GM21381 (cell line): ENCODE measurements at regions not wholly inside any gene's neighbourhood (a gene's known extent, or its start where the extent isn't known, plus 50 kb on each side); places are given as distances from the start of the nearest gene placed in this dataset.

ENCODE experiments used
- ATAC-seq: cut with Tn5 transposase; IDR thresholded peaks from one replicate; pipeline ENCODE4 v1.9.1; 2021; ENCODE audit warnings: mild to moderate bottlenecking, moderate library complexity; ENCODE audit not compliant: unreplicated experiment

GRCh38 chr13:68359105-68359504, 1129.0 kb upstream of the PCDH9 start:
- no peak for ATAC-seq

DNA sequence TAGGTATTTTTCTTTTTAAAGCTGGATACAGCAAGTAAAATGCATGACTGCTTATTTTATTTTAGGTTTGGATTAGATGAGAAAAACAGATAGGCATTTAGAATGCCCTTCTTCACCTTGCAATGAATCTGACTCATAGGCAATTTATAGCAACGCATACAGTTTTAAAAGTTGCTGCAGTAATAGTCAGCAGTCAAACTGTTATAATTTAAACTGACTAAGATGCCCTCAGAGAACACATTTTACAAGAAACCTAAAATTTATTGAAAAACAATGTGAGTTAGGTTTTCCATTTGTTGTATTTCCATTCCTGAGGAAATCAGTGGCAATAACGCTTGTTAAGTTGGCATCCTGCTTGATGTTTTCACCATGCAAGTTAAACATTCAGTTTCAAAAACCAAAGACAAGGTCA, 1128.2 kb upstream of the PCDH9 start:
- no peak for ATAC-seq

DNA sequence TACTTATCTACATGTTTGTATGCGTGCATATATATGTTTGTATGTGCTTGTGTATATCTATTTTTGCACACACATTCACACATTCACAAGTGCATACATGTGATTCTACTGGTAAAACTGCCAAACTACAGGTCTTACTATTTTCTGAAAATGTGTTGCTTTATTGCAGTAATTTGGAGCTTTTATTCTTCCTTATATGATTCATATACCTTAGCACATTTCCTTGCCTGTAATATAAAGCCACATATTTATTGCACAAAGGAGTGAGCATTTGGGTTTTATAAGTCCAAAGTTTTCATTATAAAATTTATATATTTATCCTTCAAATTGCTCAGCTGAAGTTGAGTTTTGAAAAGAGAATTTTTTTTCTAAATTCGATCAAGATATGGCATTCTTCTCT, 1120.4 kb upstream of the PCDH9 start:
- ATAC-seq = no peak

DNA sequence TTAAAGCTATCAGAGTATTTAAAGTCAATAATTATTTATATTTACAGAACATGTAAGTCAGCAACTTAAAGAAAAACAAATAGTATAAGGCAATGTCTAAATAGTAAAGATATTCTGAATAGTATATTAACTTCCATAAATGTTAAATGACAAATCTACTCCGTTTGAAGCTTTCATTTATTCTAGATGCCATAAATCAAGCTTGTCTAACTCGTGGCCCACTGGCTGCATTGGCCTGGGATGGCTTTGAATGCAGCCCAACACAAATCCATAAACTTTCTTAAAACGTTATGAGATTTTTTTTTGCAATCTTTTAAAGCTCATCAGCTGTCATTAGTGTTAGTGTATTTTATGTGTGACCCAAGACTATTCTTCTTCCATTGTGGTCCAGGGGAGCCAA, 1117.1 kb upstream of the PCDH9 start:
- no peak for ATAC-seq

DNA sequence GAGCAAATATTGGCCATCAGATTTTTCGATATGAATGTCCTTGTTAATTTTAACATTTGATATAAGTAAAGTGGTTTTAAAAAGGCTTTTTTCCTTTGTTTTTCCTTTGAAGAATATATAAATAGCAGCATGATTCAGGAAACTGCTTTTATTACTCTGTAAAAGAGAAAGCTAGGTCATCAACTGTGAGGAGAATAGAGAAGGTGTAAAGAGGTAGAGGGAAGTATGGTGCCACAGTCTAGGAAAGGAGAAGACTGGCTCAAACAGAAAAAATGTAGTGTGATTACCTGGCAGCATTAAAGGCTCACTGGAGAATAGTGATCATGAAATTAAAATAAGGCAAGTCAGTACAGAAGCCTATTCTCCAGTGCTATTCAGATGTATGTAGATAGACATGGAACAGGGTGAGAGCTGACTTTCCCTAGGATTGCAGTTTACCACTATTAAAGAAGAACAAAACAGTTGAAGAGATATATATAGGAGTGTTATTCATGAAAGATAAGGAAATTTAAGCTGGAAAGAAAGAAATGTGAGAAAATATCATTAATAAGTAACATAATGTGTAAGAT, 1115.9 kb upstream of the PCDH9 start:
- no peak for ATAC-seq

GRCh38 chr13:68323124-68323523, 1093.0 kb upstream of the PCDH9 start:
- ATAC-seq = no peak

DNA sequence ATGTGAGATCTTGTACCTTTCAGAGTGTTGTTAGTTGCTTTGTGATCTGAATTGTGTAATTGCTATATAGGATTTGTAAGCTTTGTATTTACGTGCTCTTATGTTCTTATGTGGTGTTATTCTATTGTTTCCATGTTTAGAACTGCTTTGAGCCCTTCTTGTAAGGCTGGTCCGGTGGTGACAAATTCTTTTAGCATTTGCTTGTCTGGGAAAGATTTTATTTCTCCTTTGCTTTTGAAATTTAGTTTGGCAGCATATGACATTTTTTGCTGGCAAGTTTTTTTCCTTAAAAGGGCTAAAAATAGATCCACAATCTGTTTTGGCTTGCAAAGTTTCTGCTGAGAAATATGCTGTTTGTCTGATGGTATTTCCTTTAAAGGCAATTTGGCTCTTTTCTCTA, 1089.2 kb upstream of the PCDH9 start:
- ATAC-seq = no peak

- ATAC-seq = no peak
Observed at GRCh38 chr13:68304286-68304893, 1074.3 kb upstream of the PCDH9 start.

DNA sequence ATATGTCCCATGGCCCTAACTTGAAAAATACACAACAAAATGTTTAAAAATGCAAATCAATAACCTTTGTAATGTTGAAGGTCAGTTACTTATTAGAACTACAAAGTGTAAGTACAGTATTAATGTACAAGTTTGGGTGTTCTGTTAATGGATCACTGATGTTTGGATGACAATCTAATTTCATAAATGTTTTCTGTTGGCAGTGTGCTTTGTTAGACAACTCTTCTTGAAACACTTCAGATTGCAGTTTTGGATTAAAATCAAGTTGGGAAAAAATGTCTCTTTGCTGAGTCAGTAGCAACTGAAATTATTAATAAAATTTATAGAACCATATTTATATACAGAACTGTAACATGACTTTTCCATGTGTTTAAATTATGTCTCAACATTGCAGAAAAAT, 1063.5 kb upstream of the PCDH9 start:
- no peak for ATAC-seq

GRCh38 chr13:68292601-68293000, 1062.5 kb upstream of the PCDH9 start:
- no peak for ATAC-seq

- no peak for ATAC-seq
Observed at GRCh38 chr13:68291595-68291994, 1061.5 kb upstream of the PCDH9 start.

DNA sequence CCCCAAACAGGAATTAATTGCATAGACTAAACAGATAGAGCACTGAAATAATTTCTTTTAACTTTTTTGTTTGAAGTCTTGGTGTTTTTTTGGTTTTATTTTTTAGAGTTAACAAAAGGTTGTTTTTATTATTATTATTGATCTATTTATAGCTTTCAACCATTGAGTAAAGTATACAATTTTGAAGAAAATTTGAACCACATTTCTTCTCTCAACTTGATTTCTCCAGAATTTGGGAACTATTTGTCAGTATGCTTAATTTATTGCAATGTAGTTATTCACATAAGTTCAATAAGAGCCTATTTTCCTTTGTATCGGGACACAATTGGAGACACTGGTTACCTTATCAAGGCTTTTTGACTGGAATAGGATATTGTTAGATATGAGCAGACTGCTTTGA, 1045.6 kb upstream of the PCDH9 start:
- no peak for ATAC-seq

GRCh38 chr13:68272652-68273051, 1042.5 kb upstream of the PCDH9 start:
- ATAC-seq = no peak

GRCh38 chr13:68264692-68265091, 1034.6 kb upstream of the PCDH9 start:
- ATAC-seq = no peak

DNA sequence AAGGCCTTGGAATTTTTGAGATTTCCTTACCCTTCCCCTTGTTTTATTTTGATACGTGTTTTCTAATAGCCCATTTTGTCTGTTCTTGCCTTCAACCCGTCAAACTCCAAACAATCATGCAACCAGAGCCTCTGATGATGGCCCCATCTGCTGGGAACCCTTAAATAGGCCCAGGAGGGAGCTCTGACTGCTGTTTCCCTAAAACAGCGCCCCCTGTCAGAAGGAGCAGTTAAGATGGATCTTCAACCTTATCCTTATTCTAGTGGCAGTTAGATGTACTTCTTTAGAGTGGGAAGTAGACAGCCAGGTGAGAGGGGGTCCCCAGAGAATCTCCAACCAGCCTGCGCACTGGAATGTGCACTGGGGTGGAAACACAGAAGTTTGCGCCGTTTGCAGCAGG, 1031.0 kb upstream of the PCDH9 start:
- ATAC-seq = no peak

DNA sequence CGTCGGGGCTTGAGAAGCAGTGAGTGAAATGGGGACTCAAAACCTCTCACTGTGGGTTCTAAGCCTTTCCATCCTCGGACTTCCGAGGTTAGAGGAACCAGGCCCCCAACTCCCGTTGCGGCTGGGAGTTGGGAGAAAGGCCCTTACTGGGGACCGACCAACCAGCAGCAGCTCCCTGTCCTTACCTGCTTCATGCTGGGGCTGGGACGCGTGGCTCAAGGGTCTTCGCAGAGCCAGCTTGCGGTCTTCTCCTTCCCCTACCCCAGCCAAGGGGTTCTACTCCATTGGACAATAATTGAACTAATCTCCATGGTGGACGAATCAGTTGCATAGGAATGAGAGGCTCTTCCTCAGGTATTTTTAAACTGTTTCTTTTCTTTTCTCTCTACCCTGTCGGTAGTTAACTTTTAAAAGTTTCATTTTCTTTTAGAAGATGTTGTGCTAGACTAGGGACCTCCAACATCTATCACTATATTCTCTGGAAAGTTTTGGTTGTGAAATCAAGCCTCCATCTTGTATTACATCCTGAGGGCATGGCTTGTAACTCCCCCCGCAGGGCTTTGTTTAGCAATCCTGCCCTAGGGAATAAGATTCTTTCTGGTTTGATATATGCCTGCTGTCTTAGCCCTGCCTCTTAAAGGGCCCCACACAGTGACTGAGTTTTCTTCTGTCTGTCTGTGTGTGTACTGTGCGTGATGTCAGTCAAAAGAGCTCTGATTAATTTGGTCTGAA, 1027.1 kb upstream of the PCDH9 start:
- no peak for ATAC-seq

DNA sequence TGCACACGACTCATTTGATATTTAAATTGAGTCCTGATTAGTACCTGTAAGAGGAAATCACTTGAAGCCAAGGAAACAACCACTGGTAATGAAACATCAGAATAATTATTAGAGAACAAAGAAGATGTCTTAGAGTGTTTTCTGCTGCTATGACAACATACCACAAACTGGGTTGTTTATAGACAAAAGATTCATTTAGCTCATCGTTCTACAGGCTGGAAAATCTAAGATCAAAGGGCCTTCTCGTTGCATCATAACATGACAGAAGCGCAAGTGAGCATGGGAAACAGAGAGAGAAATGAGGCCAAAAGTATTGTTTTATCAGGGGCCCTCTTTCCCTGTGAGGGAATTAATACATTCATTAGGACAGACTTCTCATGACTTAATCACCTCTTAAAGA, 1024.0 kb upstream of the PCDH9 start:
- ATAC-seq = no peak

GRCh38 chr13:68234274-68234673, 1004.1 kb upstream of the PCDH9 start:
- ATAC-seq = no peak

GRCh38 chr13:68232351-68233130, 1002.4 kb upstream of the PCDH9 start:
- ATAC-seq = no peak

DNA sequence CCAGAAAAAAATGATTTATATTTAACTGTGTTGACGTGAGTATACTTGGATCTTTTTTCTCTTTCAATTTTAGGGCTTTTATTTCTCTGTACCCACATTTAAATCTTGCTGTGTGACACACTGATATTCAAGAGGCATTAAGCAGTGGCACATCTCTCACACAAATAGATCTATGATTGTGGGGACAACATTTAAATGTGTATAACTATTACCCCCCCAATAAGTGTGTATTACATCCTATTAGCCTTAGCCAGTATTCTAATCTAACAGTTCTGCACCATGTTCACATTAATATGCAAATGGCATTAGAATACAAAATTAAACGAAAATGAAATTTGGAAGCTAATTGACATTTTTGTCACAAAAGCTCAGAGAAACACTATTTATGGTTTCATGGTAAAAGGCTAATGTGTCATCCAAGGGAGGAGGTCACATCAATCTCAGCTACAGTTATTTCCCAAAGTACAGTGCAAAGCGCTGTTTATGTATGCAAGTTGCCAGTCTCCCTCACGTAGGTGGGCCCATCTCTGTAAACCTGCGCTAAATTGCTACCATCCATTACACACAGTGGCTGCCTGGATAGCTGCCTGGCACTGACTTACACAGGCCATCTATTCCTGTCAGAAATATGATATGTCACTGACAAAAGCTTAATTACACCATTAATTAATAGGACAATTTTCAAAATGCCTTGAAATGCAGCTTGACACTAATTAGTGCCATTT, 984.7 kb upstream of the PCDH9 start:
- ATAC-seq = no peak

GRCh38 chr13:68199271-68199670, 969.1 kb upstream of the PCDH9 start:
- no peak for ATAC-seq
